HG03108 (cell line): ENCODE measurements at regions not wholly inside any gene's neighbourhood (a gene's known extent, or its start where the extent isn't known, plus 50 kb on each side); places are given as distances from the start of the nearest gene placed in this dataset.

Source experiments
- ATAC-seq: cut with Tn5 transposase; IDR thresholded peaks from one replicate; pipeline ENCODE4 v1.9.1; 2021; ENCODE audit warnings: moderate library complexity; ENCODE audit not compliant: unreplicated experiment

DNA sequence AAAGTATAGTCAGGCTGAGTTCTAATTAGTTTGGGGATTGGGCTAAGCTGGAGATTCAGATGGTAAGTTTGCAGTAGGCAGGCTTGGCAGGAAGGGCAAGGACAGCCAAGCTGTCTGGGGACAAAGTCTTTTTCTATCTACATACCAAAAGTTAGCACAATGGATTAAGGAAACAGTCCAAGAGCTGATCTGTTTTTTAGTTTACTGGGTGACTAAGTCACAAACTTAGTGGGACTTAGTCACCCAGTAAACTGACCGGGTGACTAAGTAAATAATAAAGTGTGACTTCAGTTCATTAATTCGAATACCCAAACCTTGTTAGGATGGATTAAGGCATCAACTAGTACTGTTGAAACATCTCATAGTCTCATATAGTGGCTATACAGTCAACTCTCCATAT, 1386.0 kb upstream of the CELF4 start:
- no peak for ATAC-seq

DNA sequence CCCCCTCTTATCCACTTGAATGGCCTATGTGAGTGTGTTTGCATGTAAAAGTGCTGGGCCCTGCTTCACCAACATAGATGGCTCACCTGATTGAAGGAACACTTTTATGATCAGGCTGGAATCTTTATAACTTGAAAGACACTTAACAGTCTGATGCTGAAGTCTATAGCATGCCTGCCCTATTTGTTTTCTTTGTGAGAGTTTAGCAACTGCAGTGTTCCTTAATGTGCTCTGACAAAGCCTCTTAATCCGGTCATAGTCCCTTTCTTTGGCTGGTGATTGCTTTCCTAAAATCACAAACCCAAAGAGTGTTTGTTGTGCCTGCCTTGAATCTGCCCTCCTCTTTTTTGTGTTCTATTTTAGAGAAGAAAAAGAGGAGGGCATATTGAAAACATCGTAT, 1382.8 kb upstream of the CELF4 start:
- ATAC-seq: no peak

DNA sequence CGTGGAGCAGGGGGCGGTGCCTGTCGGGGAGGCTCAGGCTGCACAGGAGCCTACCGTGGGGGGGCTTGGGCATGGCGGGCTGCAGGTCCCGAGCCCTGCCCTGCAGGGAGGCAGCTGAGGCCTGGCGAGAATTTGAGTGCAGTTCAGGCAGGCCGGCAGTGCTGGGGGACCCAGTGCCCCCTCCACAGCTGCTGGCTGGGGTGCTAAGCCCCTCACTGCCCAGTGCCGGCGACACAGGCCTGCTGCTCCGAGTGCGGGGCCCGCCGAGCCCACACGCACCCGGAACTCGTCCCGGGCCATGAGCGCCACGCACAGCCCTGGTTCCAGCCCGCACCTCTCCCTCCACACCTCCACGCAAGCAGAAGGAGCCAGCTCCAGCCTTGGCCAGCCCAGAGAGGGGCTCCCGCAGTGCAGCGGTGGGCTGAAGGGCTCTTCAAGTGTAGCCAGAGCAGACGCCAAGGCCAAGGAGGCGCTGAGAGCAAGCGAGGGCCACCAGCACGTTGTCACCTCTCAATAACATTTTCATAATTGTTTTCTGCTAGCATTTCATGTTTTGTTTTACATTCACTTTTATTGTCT, 1378.9 kb upstream of the CELF4 start:
- ATAC-seq: no peak

DNA sequence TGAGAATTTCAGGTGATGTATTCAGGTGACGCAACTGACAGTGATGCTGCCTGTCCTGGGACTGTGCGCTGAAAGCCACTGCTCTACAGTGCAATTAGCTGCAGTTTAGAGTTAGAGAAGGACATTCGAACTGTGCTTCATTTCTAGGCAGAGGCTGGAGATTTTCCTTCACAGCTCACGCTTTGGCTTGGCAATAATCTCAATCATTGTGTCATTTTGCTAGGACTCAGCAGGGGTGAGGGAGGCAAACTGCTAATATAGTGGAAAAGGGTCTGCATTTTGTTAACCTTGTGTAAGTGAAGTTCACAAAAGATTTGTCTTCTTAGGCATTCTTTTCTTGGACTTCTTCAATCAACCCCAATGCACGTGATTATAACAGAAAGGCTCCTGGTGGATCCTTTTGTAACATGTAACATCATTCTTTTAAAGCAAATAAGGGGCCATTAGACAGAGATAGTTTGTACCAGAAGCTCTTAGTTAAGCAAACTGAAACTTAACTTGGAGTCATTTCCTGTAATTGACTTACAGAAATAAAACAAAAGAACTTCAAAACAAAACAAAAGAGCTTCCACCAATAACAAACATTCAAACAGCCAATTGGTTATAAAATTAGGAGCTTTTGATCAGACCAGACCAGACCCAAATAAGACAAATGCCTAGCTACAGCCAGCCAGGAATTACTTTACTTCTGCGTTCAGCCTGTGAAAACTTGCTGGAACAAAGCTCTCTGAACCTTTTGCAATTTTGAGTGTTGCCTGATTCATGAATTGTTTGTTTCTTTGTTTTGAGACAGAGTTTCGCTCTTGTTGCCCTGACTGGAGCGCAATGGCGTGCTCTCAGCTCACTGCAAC, 1376.3 kb upstream of the CELF4 start:
- no peak for ATAC-seq

DNA sequence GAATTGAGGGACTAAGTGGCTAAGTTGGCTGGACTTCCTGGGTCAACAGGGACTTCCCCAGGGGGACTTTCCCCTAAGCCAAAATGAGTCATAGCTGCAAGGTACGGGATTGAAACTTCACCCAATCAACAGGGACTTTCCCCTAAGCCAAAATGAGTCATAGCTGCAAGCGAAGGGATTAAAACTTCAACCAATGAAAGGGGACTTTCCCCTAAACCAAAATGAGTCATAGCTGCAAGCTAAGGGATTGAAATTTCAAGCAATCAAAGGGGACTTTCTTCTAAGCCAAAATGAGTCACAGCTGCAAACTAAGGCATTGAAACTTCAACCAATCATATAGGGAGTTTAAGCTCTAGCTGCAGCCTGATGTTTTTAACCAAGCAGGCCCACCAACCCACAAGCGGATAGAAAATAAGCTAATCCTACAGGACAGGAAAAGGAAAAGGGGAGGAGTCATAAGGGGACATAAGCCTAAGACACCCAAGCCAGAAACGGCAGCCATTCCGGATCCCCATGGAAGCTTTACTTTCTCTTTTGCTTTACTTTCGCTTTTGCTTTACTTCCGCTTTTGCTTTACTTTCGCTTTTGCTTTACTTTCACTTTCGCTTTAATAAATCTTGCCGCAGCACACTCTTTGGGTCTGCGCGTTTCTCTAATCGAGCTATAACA, 1375.4 kb upstream of the CELF4 start:
- ATAC-seq: peak; percentile 85

DNA sequence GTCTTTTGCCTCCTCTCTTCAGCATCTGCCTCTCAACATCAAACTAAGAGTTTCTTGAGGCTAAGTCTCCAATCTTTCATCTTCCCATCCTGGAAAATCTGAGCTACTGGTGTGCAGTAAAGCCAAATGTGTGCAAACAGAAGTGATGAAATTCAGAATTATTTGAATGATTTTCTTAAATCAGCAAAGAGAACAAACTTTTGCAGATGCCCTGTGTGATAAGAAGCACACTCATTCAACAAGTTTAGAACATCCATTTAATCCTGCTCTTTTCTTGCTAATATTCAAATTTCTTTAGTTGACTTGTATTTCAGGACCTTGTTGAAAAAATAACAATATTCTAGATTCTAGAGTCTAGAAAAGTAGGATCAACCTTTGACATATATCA, 1374.9 kb upstream of the CELF4 start:
- ATAC-seq: no peak

DNA sequence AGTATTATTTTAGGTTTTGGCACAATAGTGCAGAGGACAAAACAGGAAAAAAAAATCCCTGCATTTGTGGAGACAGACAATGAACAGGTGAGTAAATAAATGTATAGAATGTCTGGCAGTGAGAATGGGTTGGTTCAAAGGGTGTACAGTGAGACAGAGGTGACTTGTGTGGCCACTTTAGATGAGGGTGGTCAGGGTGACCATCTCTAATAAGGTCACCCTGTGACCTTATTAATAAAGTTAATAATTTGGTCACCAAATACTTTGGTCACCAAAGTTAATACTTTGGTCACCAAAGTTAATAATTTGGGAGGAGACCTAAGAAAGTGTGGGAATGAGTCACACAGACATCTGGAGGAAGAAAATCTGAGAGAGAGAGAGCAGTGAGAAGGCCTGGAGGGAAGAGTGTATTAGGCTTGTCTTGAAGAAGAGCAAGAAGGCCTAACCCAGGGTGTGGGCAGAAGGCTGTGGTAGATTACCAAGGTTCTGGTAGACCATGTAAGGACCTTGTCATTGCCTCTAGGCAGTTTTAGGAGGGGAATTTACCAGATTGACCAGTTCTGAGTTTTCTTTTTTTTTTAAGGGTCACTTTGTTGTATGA, 1368.4 kb upstream of the CELF4 start:
- ATAC-seq: peak; percentile 63

DNA sequence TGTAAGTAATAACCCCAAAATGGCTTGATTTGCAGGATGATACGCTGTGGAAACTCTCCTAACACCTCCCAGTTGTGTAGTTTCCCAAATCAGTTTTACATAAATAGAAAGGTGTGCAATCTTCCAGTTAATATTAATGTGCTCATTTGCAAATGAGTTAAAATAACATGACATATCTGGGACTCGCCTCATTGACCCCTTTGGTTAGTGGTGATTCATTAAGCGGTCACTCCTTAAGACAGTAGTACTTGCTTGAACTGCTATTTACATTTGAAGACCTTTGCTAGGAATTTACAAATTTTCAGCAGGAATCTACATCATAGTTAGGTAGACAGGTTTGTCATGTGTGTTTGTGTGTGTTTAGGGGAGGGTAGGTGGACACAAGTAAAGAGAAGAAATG, 1367.7 kb upstream of the CELF4 start:
- ATAC-seq: peak; percentile 39

DNA sequence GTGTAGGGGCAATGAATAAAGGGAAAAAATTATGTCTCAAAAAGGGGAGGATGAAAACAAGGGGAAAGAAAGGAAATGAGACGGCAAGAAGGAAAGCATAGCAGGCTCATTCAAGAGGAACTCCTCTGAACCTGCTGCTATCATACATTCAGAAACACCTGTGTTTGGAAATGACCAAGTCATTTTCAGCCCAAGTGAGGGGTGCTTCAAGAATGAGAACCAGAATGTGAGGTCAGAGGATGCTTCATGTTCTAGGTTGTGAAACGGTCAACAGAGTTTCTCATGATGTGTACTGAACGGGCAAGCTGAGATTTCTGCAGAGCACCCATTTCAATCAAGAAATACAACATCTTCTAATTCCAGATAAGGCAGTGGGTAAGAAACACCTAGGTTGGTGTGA, 1367.2 kb upstream of the CELF4 start:
- ATAC-seq: peak; percentile 47

DNA sequence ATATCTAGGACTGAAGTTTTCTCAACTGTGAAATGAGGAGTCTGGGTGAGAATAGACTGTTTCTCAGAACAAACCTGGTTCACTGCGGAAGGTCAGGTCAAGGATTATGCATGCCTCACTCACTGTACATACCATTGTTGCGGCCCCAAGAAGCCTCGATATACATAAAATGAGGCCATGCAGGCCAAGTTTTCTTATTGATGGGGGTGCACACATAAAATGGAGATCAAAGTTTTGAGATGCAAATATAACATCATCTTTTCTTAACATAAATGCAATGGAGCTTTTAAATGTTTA, 1366.1 kb upstream of the CELF4 start:
- no peak for ATAC-seq

DNA sequence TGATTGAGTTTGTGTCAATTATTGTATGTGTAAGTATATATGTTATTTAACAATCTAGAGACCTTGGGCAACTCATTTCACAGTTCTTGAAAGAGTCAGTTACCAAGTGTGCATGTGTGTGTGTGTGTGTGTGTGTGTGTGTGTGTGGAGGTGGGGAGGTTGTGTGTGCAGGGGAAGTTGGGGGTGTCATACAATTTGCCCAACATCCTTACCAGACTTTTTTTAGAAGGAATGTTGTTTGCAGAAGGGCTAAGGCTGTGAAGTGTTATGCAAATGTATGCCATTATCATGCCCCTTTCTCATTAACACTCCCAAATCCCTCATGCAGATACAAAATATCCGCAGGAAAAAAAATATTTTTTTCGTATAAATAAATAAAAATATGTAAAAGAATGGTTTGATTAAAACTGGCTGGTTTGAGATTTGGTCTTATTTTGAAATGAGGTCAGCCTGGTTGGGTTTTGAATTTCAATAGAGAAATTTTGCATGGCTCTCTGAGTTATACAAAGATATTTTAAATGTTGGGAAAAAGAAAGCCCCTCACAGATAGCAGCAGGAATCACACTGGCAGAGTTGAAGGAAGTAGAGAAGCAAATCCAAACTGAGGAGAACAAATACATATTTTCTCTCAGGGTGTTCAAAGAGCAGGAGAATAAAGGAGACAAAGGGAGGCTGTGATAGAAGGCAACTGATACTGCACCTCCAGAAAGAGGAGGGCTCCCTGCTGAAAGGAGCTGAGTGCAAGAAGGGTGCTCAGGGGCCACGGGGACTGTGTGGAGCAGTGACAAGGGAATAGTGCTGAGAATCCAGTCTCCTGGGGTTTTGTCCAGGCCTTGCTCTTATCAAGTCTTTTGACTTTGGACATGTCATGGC, 1365.5 kb upstream of the CELF4 start:
- ATAC-seq: no peak

DNA sequence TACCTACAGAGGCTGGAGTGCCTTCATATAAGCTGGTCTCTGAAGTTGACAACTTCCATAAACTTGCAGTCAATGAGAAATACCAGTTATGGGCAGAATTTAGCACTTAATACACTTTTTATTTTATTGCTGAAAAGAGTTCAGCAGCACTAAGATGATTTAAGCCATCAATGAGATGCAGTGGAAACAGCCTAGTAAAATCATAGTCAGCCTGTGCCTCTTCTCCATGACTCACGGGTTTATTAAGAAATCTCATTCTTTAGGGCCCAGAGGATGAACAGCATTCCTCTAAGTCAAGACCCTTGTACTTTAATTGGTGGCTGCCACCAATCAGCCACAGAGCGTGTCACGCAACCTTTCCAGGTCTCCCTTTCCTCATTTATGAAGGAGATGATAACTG, 1357.9 kb upstream of the CELF4 start:
- ATAC-seq: no peak

DNA sequence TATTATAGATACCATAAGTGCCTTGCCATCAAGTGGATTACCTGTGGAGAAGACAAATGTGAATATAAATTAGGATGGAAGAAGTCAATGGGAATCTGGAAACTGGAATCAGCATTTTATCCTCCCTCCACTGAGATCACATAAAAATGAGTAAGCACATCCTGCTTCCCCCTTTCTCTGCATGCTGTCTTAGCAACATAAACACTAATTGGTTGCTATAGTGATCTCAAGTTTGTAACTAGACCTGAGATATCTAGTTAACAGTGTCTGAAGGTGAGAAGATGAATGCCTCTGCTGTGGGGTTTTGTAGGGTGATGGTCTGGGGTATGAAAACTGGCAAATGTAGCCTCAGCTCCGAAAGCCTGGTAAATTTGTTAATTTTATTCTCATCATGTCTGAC, 1357.5 kb upstream of the CELF4 start:
- ATAC-seq: no peak

DNA sequence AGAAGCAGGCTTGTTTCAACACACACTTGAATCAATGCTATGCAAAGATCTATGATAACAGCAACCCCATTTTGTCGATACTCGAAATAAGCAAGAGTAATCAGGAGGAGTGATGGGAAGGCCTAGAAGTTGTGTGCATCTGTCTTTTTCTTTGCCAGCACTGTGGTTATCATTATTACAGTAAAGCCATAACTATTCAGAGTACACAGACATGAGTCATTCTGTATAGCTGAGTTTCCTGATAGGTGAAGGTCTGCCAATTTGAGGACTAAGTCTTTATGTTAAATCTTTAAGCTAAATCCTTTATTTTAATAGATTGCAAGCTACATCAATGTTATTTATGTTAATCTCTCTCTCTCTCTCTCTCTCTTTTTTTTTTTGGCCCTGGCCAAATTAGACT, 1344.4 kb upstream of the CELF4 start:
- no peak for ATAC-seq

DNA sequence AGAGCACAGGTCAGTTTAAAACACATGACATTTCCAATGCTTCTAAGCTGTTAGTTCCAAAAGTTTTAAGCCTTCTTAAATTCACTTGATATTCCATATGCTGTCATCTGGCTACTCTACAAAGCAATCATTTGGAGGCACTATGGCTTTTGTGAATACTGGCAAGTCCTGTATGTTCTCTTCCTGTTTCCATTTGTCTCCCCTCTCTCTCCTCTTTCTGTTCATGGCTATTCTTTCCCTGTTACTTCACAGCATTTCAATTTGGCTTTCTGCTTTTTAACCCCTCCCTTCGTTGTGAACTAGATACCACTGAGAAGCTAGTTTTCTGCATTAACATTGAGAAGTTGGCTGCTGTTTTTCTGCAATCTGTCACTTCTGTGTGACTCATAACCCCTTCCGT, 1337.2 kb upstream of the CELF4 start:
- ATAC-seq: no peak

DNA sequence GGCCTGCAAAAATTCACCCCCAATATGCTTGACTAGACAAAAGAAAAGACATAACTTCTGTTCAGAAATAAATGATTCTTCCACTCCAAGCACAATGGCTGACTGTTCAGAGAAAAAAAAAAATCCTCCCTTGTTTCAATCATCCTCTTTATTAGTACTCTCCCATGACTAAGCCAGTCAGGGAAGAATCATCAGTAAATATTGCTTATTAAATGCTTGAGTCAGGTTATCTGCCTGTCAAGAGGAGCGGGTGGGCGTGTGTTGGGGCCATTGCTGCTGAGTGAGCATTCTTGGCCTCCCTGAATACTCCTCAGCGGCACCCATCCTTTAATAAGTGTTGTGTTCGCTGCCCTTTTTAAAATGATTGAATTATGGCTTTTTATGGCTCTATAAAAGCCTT, 1334.8 kb upstream of the CELF4 start:
- no peak for ATAC-seq

DNA sequence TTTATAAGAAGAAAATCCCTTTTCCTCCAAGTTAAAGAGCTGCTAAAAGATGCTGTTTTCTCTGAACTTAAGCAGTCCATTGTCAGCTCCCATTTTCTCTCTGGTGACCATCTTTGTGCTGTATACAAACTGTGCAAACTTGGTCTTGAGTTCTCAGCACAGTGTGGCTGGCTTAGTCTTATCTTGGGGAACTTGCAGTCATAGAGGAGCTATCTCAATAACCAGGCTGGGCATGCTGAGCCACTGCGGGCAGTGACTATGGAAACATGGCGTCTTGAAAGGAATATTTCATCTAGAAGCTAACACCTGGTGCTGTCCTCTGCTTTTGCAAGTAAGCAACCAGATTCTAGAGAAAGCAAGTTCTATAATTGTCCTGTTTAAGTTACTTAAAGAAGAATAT, 1334.4 kb upstream of the CELF4 start:
- ATAC-seq: no peak

DNA sequence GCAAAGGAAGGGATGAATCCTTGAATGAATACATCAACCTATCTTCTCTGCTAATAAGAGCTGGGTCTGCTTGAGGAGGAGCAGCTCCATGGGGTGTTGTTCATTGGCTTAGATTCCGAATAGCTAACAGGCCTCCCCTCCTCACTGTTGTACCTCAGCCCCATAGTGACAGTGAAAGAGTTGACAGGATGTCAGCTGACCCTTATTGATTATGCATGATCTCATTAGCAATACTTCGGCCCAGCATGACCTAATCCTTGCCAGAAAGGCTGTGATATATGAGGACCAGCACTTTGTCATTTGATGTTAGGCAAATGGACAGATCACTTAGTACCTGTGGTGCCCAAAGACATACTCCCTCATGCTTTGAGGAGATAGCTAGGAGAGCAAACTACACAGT, 1333.7 kb upstream of the CELF4 start:
- ATAC-seq: no peak

DNA sequence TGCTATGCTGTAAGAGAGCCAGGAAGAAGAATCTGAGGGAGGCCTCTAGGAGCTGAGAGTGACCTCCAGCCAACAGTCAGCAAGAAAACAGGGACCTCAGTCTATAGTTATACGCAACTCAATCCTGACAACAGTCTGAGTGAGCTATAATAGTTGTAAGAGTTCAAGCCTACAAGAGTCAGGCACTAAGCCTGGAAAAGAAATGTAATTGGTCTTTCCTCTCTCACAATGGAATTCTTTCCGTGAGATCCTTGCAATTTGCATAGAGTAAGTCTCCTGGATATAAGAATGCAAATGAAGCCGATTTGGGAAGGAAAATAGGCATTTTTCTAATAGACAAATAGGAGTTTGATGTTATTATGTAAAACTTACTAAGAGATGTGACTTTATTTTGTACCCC, 1332.6 kb upstream of the CELF4 start:
- no peak for ATAC-seq

DNA sequence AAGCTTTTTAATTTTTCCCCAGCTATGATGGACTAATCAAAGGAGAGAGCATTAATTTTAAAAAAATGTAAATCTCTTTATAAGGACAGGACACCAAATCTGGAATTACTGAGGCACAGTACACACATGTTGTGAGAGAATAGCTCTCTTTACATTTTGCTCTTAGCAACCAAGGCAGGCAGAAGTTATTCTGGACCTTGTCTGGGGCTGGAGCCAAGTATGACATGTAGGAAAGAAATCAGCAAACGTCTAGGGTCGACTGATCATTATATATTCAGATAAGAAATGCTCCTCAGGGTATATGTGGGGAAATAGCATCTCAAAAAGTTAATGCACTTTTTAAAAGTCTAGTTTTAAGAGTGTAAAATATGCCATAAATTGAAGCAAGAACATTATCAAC, 1330.0 kb upstream of the CELF4 start:
- no peak for ATAC-seq

DNA sequence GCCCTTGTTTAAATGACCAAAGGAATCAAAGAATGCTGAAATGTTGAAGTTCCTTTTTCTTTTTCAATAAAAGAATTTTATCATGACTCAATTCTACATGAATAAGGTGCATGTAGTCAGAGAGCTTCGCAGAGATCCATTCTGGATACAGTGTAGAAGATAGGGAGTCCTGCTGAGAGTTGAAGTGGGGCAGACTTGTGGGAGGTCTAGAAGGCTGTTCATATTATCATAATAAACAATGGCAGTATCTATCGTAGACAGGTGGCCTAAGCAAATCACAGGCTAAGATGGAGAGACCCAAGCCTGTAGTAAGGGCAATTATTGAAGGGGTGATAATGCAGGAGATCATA, 1322.0 kb upstream of the CELF4 start:
- no peak for ATAC-seq
